SHP77 treated with DMSO at 0.1 percent for 48 hours (cell line): ENCODE measurements at regions not wholly inside any gene's neighbourhood (a gene's known extent, or its start where the extent isn't known, plus 50 kb on each side); places are given as distances from the start of the nearest gene placed in this dataset.
A peak's percentile ranks its signal among the peaks of the same experiment; 100 is the strongest.
"Not testable (repeated sequence)": the region's sequence is repeated elsewhere in the genome, so short reads cannot be mapped to it uniquely, and the experiment has no call there.

ENCODE experiments used
- DNase-seq: peaks from one replicate; lab custom pipeline; 2025; lab: John Stamatoyannopoulos, UW

- no peak for DNase-seq
These were observed 891.1 kb upstream of the AUTS2 start for GRCh38 chr7:68707159-68707558.

GRCh38 chr7:68707958-68708357 lies 890.3 kb upstream of the AUTS2 start:
- no peak for DNase-seq

DNA sequence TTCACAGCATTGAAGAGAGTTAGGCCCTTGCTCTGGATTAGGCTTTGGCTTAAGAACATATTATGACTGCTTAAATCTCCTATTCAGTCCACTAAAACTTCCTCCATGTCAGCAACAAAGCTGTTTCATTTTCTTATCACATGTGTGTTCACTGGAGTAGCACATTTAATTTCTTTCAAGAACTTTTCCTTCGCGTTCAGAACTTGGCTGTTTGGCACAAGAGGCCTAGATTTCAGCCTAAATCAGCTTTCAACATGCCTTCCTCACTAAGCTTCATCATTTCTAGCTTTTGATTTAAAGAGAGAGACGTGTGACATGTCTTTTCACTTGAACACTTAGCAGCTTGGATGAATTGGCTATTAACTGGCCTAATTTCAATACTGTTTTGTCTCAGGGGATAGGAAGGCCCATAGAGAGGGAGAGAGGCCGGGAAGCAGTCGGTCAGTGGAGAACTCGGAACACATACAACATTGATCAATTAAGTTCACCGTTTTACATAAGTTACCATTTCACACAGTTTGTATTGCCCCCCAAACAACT lies 885.2 kb upstream of the AUTS2 start:
- no peak for DNase-seq

GRCh38 chr7:68714135-68714534 lies 884.1 kb upstream of the AUTS2 start:
- not testable (repeated sequence) for DNase-seq

- no peak for DNase-seq
These were observed 882.4 kb upstream of the AUTS2 start for GRCh38 chr7:68715907-68716306.

GRCh38 chr7:68717176-68717575 lies 881.1 kb upstream of the AUTS2 start:
- no peak for DNase-seq

DNA sequence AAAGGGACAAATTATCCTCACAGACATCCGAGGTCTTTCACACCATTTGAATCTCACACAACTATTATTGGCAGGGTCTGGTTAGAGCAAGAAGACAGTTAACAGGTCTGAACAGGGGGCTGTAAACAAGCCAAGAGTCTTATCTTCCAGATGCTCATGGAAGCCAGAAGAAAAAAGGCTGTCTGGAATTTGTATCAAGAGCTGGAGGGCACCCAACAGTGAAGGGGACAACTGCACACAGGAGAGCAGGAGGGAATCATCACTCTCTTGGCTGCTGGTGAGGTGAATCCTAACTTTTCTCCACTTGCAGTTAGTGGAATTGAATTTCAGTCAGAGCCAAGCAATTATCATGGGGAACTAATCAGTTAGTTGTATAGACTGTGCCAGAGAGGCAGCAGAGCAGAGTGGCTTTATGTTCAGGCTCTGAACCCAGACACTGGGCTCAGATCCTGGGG lies 880.2 kb upstream of the AUTS2 start:
- no peak for DNase-seq

DNA sequence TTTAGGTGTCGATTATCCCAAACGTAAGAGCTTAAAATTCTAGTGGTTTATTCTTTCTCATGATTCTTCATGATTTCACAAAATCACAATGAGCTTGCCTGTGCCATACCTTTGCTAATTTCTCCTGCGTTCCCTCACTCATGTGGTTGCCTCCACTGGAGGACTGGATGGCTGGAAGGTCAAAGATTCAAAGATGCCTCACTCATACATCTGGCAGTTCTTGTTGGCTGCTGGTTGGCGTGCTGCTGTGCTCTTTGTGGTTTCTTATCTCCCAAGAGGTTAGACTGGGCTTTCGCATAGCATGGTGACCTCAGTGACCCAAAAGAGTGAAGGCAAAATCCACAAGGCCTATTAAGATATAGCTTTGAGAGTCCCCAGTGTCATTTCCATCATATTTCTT lies 877.6 kb upstream of the AUTS2 start:
- DNase-seq, result no peak

DNA sequence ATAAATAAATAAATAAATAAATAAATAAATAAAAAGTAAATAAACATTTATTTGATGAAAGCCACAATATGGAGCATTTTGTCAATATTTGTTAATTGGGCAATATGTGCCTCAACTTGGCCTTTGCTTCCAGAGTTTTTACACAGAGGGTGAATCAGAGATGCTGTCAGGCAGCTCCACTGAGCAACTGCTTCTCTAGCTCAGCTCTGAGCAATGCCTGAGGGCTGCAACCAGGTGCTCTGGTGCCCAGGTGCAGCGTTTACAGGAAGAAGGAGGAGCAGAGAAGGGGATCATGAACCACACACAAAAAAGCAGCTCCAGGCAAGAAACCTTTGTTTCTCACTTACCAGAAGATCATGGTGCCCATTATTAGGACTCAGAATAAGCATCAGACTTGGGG lies 876.2 kb upstream of the AUTS2 start:
- DNase-seq, result no peak

- DNase-seq, result no peak
These were observed 873.3 kb upstream of the AUTS2 start for GRCh38 chr7:68724965-68725364.

DNA sequence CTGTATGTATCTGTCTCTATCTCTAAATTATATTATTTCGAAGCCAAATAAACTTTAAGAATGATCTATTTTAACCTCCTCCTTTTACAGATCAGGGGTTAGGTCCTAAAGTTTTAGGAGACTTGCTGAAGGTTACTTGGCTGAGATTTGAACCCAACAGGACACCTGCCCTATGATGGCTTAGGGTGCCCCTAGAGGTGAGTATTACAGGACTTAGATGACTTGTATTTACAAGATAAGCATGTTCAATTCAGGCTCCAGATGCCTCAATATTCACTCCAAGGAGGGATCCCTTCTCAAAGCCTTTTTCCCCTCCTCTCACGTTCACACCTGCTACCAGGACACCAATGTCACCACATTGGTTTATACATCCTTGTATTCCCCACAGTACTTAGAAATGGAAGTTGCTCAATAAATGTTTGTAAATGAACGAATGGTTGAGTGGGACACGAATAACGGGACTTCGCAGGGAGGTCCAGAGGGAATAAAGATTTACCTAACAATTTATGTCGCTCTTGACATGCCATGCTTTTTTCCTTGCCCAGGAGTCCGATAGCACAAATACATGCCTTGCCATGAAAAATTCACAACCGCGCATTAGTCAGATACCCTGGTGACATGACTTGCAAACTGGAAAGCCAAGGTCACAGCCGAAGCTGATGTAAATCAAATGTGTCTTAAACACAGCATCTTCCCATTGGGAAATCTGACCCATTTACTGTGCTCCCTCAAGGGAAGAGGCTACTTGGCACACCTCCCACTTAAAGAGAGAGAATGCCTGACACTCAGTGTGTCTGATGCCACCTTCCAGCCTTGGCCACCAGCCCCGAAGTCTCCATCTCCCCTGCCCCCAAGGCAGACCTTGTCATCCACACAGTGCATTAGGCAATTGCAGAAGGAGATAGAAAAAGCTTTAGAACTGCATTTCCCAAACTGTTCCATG lies 872.2 kb upstream of the AUTS2 start:
- no peak for DNase-seq

GRCh38 chr7:68728720-68729119 lies 869.6 kb upstream of the AUTS2 start:
- not testable (repeated sequence) for DNase-seq

- DNase-seq, result no peak
These were observed 868.9 kb upstream of the AUTS2 start for GRCh38 chr7:68729371-68729770.

GRCh38 chr7:68730194-68730593 lies 868.1 kb upstream of the AUTS2 start:
- DNase-seq, result no peak

- peak; percentile 47 for DNase-seq
These were observed 867.3 kb upstream of the AUTS2 start for GRCh38 chr7:68730964-68731363.

GRCh38 chr7:68733219-68734153 lies 864.8 kb upstream of the AUTS2 start:
- DNase-seq, result no peak

DNA sequence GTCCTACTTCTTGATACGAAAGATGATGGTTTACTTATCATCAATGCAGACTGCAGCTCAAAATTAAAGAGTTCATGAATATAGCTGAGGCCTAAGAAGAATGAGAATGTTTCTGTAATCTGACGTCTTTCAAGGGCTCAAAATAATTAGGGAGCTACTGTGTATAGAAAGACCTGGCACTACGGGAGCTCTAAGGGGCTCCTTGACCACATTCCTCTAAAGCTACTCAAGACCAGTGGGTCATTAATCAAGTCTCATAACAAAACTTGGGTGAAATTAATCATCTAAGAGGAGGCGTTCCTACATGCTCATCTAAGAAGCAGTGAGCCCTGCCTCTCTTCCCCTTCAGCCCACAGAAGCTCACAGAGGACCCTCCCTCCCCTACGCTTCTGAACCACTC lies 863.8 kb upstream of the AUTS2 start:
- no peak for DNase-seq

DNA sequence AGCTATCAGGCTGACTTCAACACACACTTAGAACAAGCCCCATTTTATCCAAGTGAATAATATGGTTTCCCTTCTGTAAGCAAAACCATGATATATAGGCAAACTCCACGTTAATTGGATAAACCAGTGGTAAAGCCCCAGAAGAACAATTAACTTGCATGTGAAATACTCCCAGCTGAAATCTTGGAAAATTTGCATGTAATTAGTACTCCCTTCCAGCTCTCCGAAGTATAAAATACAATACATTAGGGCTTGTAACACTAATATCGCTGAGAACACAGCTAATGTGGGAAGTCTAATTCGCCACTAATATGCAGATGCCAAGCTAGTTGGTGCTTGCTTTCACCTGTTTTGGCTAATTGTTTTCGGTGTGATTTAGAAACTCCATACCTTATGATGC lies 859.0 kb upstream of the AUTS2 start:
- DNase-seq, result no peak

DNA sequence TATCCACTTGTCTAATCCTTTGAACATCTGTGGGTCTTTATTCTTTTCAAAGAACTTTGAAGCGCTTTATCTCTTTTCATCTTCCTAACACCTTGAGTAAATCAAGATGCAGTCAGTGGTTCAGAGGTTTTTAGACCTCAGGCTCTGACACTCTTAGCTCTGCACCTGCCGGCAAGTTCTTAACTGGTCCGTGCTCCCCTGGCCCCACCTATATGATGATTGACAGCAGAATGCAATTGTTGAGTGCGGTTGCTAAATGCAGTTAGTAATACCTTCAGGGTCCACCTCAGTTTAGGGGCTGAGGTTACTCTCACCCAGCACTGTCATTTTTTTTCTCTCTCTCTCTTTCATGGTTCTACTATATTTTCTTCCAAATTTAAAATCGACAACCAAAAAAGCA lies 854.2 kb upstream of the AUTS2 start:
- DNase-seq, result no peak

- DNase-seq, result no peak
These were observed 849.1 kb upstream of the AUTS2 start for GRCh38 chr7:68748934-68749900.

DNA sequence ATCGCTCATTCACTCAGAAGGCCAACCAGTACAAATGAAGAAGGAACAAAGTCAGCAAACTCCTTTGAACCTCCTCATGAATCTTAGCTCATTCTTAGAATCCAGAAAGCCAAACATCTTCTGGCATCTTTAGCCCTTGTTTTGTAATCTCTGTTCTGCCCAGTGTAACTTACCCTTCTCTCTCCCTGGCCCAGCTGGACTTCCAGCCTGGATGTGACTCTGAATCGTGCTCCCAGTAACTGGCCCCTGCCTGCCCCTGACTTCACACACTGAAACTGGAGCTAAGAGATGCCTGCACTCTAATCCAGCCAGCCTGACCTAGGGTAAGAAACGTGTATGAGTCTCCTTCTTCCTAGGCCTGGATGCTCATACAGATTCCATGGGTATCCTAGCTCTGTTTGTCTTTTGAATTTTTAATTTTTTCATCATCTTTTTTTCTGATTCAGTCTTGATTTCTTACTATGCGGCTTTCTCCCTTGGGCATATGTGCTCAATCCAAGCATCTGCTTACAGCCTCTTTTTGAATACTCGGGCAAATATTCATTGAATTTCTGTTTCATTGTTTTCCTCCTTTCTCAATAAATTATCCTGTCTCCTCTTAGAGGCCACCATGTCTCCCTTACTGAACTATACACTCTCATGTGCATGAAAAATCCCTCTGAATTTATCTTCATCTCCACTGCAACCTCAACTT lies 845.6 kb upstream of the AUTS2 start:
- DNase-seq, result no peak
